G401 (cell line): ENCODE measurements at regions not wholly inside any gene's neighbourhood (a gene's known extent, or its start where the extent isn't known, plus 50 kb on each side); places are given as distances from the start of the nearest gene placed in this dataset.
"Not testable (repeated sequence)": the region's sequence is repeated elsewhere in the genome, so short reads cannot be mapped to it uniquely, and the experiment has no call there.

ENCODE experiments used
- DNase-seq: peaks from one replicate; pipeline ENCODE4 v3.0.0-alpha.2; 2015; ENCODE audit warnings: low spot score
- in situ Hi-C: cut with HindIII; loops from 2 replicates; pipeline ENCODE4 v1.10.0; 2016; ENCODE audit warnings: low sequenced_read_pairs, mixed read lengths

GRCh38 chr2:187610450-187610849 lies 56.2 kb upstream of the TFPI start:
- DNase-seq, in situ Hi-C loops: not testable (repeated sequence)

GRCh38 chr2:187612857-187613256 lies 58.6 kb upstream of the TFPI start:
- in situ Hi-C loops = no loop called here
- no peak for DNase-seq

- in situ Hi-C loops = no loop called here
These were observed 60.5 kb upstream of the TFPI start for GRCh38 chr2:187614756-187615155.

GRCh38 chr2:187615364-187615763 lies 61.1 kb upstream of the TFPI start:
- no peak for DNase-seq
- in situ Hi-C loops = no loop called here

More at GRCh38 chr2:187614756-187615155, 60.5 kb upstream of the TFPI start:
- no peak for DNase-seq

GRCh38 chr2:187615902-187616301 lies 61.7 kb upstream of the TFPI start:
- in situ Hi-C loops = no loop called here
- no peak for DNase-seq

GRCh38 chr2:187617120-187617519 lies 62.9 kb upstream of the TFPI start:
- no peak for DNase-seq
- in situ Hi-C loops = no loop called here

- DNase-seq = no peak
- in situ Hi-C loops = no loop called here
These were observed 63.7 kb upstream of the TFPI start for GRCh38 chr2:187617905-187618304.

GRCh38 chr2:187618813-187619212 lies 64.6 kb upstream of the TFPI start:
- no peak for DNase-seq
- in situ Hi-C loops = no loop called here

GRCh38 chr2:187627153-187627552 lies 72.9 kb upstream of the TFPI start:
- DNase-seq = no peak
- in situ Hi-C loops = no loop called here

GRCh38 chr2:187636731-187637391 lies 82.6 kb upstream of the TFPI start:
- DNase-seq, in situ Hi-C loops: not testable (repeated sequence)

- DNase-seq, in situ Hi-C loops: not testable (repeated sequence)
These were observed 83.1 kb upstream of the TFPI start for GRCh38 chr2:187637392-187637740.

GRCh38 chr2:187637771-187638170 lies 83.5 kb upstream of the TFPI start:
- in situ Hi-C loops, DNase-seq: not testable (repeated sequence)

- in situ Hi-C loops = no loop called here
- DNase-seq = no peak
These were observed 84.6 kb upstream of the TFPI start for GRCh38 chr2:187638840-187639239.

GRCh38 chr2:187640926-187641510 lies 86.8 kb upstream of the TFPI start:
- in situ Hi-C loops = no loop called here
- no peak for DNase-seq

- DNase-seq = no peak
- in situ Hi-C loops = no loop called here
These were observed 88.3 kb upstream of the TFPI start for GRCh38 chr2:187642498-187642897.

- no peak for DNase-seq
- in situ Hi-C loops = no loop called here
These were observed 90.3 kb upstream of the TFPI start for GRCh38 chr2:187644486-187644885.

GRCh38 chr2:187644981-187645380 lies 90.7 kb upstream of the TFPI start:
- DNase-seq = no peak
- in situ Hi-C loops = no loop called here

GRCh38 chr2:187646556-187646955 lies 92.3 kb upstream of the TFPI start:
- in situ Hi-C loops = no loop called here
- DNase-seq = no peak

- DNase-seq = no peak
These were observed 100.3 kb upstream of the TFPI start for GRCh38 chr2:187654535-187654934.

GRCh38 chr2:187655001-187655400 lies 100.8 kb upstream of the TFPI start:
- in situ Hi-C loops = no loop called here
- DNase-seq = no peak

More at GRCh38 chr2:187654535-187654934, 100.3 kb upstream of the TFPI start:
- in situ Hi-C loops = no loop called here

- in situ Hi-C loops = no loop called here
These were observed 101.9 kb upstream of the TFPI start for GRCh38 chr2:187656123-187656522.

More at GRCh38 chr2:187656123-187656522, 101.9 kb upstream of the TFPI start:
- no peak for DNase-seq
